ENCODE measurements at regions not wholly inside any gene's neighbourhood (a gene's known extent, or its start where the extent isn't known, plus 50 kb on each side); places are given as distances from the start of the nearest gene placed in this dataset.

GRCh38 chr5:117561531-117561930 lies 986.9 kb upstream of the SEMA6A start:
- Histone ChIP-seq H2BK15ac (ENCODE audit: low read length) (no peak overlapping the region), H4K91ac (ENCODE audit: low read depth, low read length, poor library complexity) (no peak overlapping the region), H3K9me3 (replicated peaks in 1 of 2; ENCODE audit: control insufficient read depth in 2 of 2, insufficient read depth in 1 of 2, low read depth in 1 of 2, low read length in 2 of 2) (no peaks in the 10 kb centered on the region), H3K18ac (ENCODE audit: low read length) (no peak overlapping the region), H3K23ac (ENCODE audit: low read depth, low read length, poor library complexity) (no peak overlapping the region), H3K4me2 (ENCODE audit: insufficient read depth, low read length, poor library complexity, severe bottlenecking) (no peak overlapping the region), H3K4me1 (ENCODE audit: control insufficient read depth in 2 of 2, insufficient read depth in 1 of 2, low read depth in 1 of 2, low read length in 2 of 2) (no peaks in the 10 kb centered on the region), H4K8ac (ENCODE audit: low read depth, low read length) (no peak overlapping the region), H3K14ac (ENCODE audit: low read length) (no peak overlapping the region), H2BK120ac (ENCODE audit: low read depth, low read length) (no peak overlapping the region), H3K36me3 (replicated peaks in 1 of 2; ENCODE audit: control insufficient read depth in 2 of 2, insufficient read depth in 2 of 2, low read length in 2 of 2) (no peaks in the 10 kb centered on the region), H3K27me3 (ENCODE audit: control insufficient read depth in 3 of 3, insufficient read depth in 3 of 3, low read depth in 1 of 3, low read length in 3 of 3) (no peaks in the 10 kb centered on the region), H2AK5ac (ENCODE audit: low read depth, low read length) (no peak overlapping the region), H2BK12ac (ENCODE audit: low read length) (no peak overlapping the region), H3K4me3 (ENCODE audit: low read length in 2 of 2) (no peak overlapping the region), H3K27ac (replicated peaks; ENCODE audit: low read length) (no peak overlapping the region), H3K4ac (ENCODE audit: low read length) (no peak overlapping the region), H3K79me1 (ENCODE audit: low read depth, low read length) (no peaks in the 10 kb centered on the region), H3K9ac (ENCODE audit: low read depth, low read length, poor library complexity) (no peak overlapping the region), H2AFZ (ENCODE audit: low read length) (no peak overlapping the region), H2BK5ac (ENCODE audit: low read length) (no peak overlapping the region)
- no peak for DNase-seq (ENCODE audit: low spot score)
- WGBS, 2 donors (ENCODE audit: extremely low coverage in 2 of 2, insufficient read length in 2 of 2, insufficient replicate concordance in 1 of 2), result no CpG with 5 or more reads among the region's 2 CpGs

DNA sequence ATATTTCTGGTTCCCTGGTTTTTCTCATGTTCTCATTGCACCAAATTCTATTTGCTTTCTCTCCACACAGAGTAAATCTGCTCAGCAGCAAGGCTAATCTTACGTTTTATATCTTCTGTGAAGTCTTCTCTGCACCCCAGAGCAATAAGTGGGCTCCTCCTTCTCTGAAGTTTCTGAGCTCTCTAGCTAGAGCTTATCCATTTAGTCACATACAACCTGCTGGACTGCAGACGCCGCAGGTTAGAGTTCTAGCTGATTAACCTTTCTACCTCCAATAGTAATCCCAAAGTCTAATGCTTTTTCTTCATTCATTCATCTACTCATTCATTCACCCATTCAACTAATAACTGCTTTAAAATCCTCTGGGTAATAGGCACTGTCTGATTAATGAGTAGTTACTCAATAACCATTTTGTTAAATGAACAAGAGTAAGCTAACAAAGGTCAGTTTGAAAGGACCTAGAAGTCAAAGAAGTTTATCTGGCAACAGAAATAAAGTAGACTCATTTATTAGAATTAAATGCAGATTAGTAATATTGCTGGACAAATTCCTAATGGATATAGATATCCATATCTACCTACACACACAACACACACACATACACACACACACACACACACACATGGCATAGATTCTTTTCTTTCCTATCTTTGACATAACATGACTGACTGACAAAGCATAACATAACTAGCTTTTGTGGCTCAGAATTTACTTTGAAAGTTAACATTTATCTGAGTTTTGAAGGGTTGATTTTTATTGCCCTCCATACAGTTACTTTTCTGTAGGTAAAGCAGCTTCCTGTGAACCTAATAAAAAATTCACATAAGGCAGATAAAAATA lies 984.6 kb upstream of the SEMA6A start:
- no peaks in the 10 kb centered on the region for H3K36me3 ChIP-seq (replicated peaks in 1 of 2; ENCODE audit: control insufficient read depth in 2 of 2, insufficient read depth in 2 of 2, low read length in 2 of 2)
- no peak overlapping the region for H2AFZ ChIP-seq (ENCODE audit: low read length)
- H3K27me3 ChIP-seq (ENCODE audit: control insufficient read depth in 3 of 3, insufficient read depth in 3 of 3, low read depth in 1 of 3, low read length in 3 of 3), result no peaks in the 10 kb centered on the region
- H3K9me3 ChIP-seq (replicated peaks in 1 of 2; ENCODE audit: control insufficient read depth in 2 of 2, insufficient read depth in 1 of 2, low read depth in 1 of 2, low read length in 2 of 2), result no peaks in the 10 kb centered on the region
- no peaks in the 10 kb centered on the region for H3K4me1 ChIP-seq (ENCODE audit: control insufficient read depth in 2 of 2, insufficient read depth in 1 of 2, low read depth in 1 of 2, low read length in 2 of 2)
- no peak overlapping the region for H4K91ac ChIP-seq (ENCODE audit: low read depth, low read length, poor library complexity)
- no peak overlapping the region for H3K27ac ChIP-seq (replicated peaks; ENCODE audit: low read length)
- no peak overlapping the region for H2BK12ac ChIP-seq (ENCODE audit: low read length)
- H2BK120ac ChIP-seq (ENCODE audit: low read depth, low read length), result no peak overlapping the region
- H4K8ac ChIP-seq (ENCODE audit: low read depth, low read length), result no peak overlapping the region
- no peaks in the 10 kb centered on the region for H3K79me1 ChIP-seq (ENCODE audit: low read depth, low read length)
- no peak overlapping the region for H2BK15ac ChIP-seq (ENCODE audit: low read length)
- WGBS, 2 donors (ENCODE audit: extremely low coverage in 2 of 2, insufficient read length in 2 of 2, insufficient replicate concordance in 1 of 2), result no CpG with 5 or more reads among the region's 3 CpGs
- no peak overlapping the region for H3K4ac ChIP-seq (ENCODE audit: low read length)
- no peak overlapping the region for H3K18ac ChIP-seq (ENCODE audit: low read length)
- no peak overlapping the region for H3K9ac ChIP-seq (ENCODE audit: low read depth, low read length, poor library complexity)
- H3K23ac ChIP-seq (ENCODE audit: low read depth, low read length, poor library complexity), result no peak overlapping the region
- no peak overlapping the region for H2BK5ac ChIP-seq (ENCODE audit: low read length)
- no peak overlapping the region for H3K4me2 ChIP-seq (ENCODE audit: insufficient read depth, low read length, poor library complexity, severe bottlenecking)
- no peak overlapping the region for H2AK5ac ChIP-seq (ENCODE audit: low read depth, low read length)
- DNase-seq (ENCODE audit: low spot score), result no peak
- H3K4me3 ChIP-seq (ENCODE audit: low read length in 2 of 2), result no peak overlapping the region
- H3K14ac ChIP-seq (ENCODE audit: low read length), result no peak overlapping the region

- Histone ChIP-seq H3K4me1 (ENCODE audit: control insufficient read depth in 2 of 2, insufficient read depth in 1 of 2, low read depth in 1 of 2, low read length in 2 of 2) (no peaks in the 10 kb centered on the region), H3K27me3 (ENCODE audit: control insufficient read depth in 3 of 3, insufficient read depth in 3 of 3, low read depth in 1 of 3, low read length in 3 of 3) (no peaks in the 10 kb centered on the region), H4K8ac (ENCODE audit: low read depth, low read length) (no peak overlapping the region), H2BK12ac (ENCODE audit: low read length) (no peak overlapping the region), H3K79me1 (ENCODE audit: low read depth, low read length) (no peaks in the 10 kb centered on the region), H3K14ac (ENCODE audit: low read length) (no peak overlapping the region), H2BK5ac (ENCODE audit: low read length) (no peak overlapping the region), H2BK15ac (ENCODE audit: low read length) (no peak overlapping the region), H3K9me3 (replicated peaks in 1 of 2; ENCODE audit: control insufficient read depth in 2 of 2, insufficient read depth in 1 of 2, low read depth in 1 of 2, low read length in 2 of 2) (no peaks in the 10 kb centered on the region), H3K4me3 (ENCODE audit: low read length in 2 of 2) (no peak overlapping the region), H3K23ac (ENCODE audit: low read depth, low read length, poor library complexity) (no peak overlapping the region), H3K18ac (ENCODE audit: low read length) (no peak overlapping the region), H3K4ac (ENCODE audit: low read length) (no peak overlapping the region), H2AK5ac (ENCODE audit: low read depth, low read length) (no peak overlapping the region), H3K9ac (ENCODE audit: low read depth, low read length, poor library complexity) (no peak overlapping the region), H4K91ac (ENCODE audit: low read depth, low read length, poor library complexity) (no peak overlapping the region), H3K36me3 (replicated peaks in 1 of 2; ENCODE audit: control insufficient read depth in 2 of 2, insufficient read depth in 2 of 2, low read length in 2 of 2) (no peaks in the 10 kb centered on the region), H2BK120ac (ENCODE audit: low read depth, low read length) (no peak overlapping the region), H3K27ac (replicated peaks; ENCODE audit: low read length) (no peak overlapping the region), H2AFZ (ENCODE audit: low read length) (no peak overlapping the region), H3K4me2 (ENCODE audit: insufficient read depth, low read length, poor library complexity, severe bottlenecking) (no peak overlapping the region)
- no CpG with 5 or more reads among the region's 2 CpGs for WGBS, 2 donors (ENCODE audit: extremely low coverage in 2 of 2, insufficient read length in 2 of 2, insufficient replicate concordance in 1 of 2)
- no peak for DNase-seq (ENCODE audit: low spot score)
Observed at GRCh38 chr5:117551236-117551635, 976.6 kb upstream of the SEMA6A start.

DNA sequence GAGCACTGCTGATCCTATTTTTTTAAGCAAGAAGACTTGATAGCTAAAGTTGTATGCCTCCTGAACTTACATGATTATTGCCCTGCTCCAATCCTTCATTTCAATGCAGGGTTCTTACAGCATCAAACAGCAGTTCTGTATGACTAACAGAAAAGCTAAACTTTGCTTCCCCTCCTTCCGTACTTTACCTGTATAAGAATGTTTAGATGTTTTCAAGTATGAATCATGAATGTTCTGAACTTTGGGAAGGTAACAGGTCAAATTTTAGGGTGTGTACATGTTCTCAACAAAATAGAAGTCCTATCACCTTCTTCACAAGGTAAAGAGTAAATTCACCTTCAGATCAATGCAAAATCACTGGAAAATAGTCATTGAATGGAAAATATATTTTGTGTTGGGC lies 972.6 kb upstream of the SEMA6A start:
- H2BK120ac ChIP-seq (ENCODE audit: low read depth, low read length), result no peak overlapping the region
- no peak overlapping the region for H2AK5ac ChIP-seq (ENCODE audit: low read depth, low read length)
- no peak overlapping the region for H2BK12ac ChIP-seq (ENCODE audit: low read length)
- no peak overlapping the region for H2AFZ ChIP-seq (ENCODE audit: low read length)
- no peak overlapping the region for H4K8ac ChIP-seq (ENCODE audit: low read depth, low read length)
- no peak overlapping the region for H3K4me3 ChIP-seq (ENCODE audit: low read length in 2 of 2)
- WGBS, 2 donors (ENCODE audit: extremely low coverage in 2 of 2, insufficient read length in 2 of 2, insufficient replicate concordance in 1 of 2), result no CpG with 5 or more reads among the region's 1 CpG
- H3K27me3 ChIP-seq (ENCODE audit: control insufficient read depth in 3 of 3, insufficient read depth in 3 of 3, low read depth in 1 of 3, low read length in 3 of 3), result no peaks in the 10 kb centered on the region
- H2BK5ac ChIP-seq (ENCODE audit: low read length), result no peak overlapping the region
- no peaks in the 10 kb centered on the region for H3K79me1 ChIP-seq (ENCODE audit: low read depth, low read length)
- H4K91ac ChIP-seq (ENCODE audit: low read depth, low read length, poor library complexity), result no peak overlapping the region
- H3K4me1 ChIP-seq (ENCODE audit: control insufficient read depth in 2 of 2, insufficient read depth in 1 of 2, low read depth in 1 of 2, low read length in 2 of 2), result no peaks in the 10 kb centered on the region
- H3K36me3 ChIP-seq (replicated peaks in 1 of 2; ENCODE audit: control insufficient read depth in 2 of 2, insufficient read depth in 2 of 2, low read length in 2 of 2), result no peaks in the 10 kb centered on the region
- no peak overlapping the region for H3K4me2 ChIP-seq (ENCODE audit: insufficient read depth, low read length, poor library complexity, severe bottlenecking)
- H3K9me3 ChIP-seq (replicated peaks in 1 of 2; ENCODE audit: control insufficient read depth in 2 of 2, insufficient read depth in 1 of 2, low read depth in 1 of 2, low read length in 2 of 2), result no peaks in the 10 kb centered on the region
- no peak overlapping the region for H3K23ac ChIP-seq (ENCODE audit: low read depth, low read length, poor library complexity)
- H3K18ac ChIP-seq (ENCODE audit: low read length), result no peak overlapping the region
- H3K27ac ChIP-seq (replicated peaks; ENCODE audit: low read length), result no peak overlapping the region
- no peak overlapping the region for H3K9ac ChIP-seq (ENCODE audit: low read depth, low read length, poor library complexity)
- H3K14ac ChIP-seq (ENCODE audit: low read length), result no peak overlapping the region
- no peak overlapping the region for H3K4ac ChIP-seq (ENCODE audit: low read length)
- H2BK15ac ChIP-seq (ENCODE audit: low read length), result no peak overlapping the region
- no peak for DNase-seq (ENCODE audit: low spot score)

Data from neuronal stem cell (in vitro differentiated cells).